GM12892 (cell line): ENCODE measurements at regions not wholly inside any gene's neighbourhood (a gene's known extent, or its start where the extent isn't known, plus 50 kb on each side); places are given as distances from the start of the nearest gene placed in this dataset.

Experiments
- POLR2A ChIP-seq: IDR thresholded peaks from 2 replicates; pipeline ENCODE4 v1.6.1; 2011; ENCODE audit warnings: low read depth, low read length, control low read depth
- POLR2AphosphoS5 ChIP-seq: IDR thresholded peaks from 2 replicates; pipeline ENCODE4 v1.6.1; 2011; ENCODE audit warnings: low read depth, low read length, control low read depth

DNA sequence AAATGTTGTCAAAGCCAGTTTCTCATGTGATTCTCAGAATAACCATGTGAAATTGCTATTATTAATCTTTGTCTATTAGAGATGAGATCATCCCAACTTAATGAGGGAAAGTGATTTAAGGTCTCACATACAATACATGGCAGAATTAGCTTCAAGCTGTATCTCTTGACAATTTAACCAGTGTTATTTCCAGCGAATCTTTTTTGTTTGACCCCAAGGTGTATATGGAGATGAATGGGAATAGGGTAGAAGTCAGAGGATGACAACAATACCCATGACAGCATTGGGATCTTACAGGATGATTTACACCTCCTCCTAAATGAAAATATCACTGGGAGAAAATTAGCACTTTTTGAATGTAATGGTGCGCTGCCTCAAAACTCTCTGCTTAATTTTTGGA, 290.8 kb upstream of the LUZP2 start:
- TF ChIP-seq POLR2A (no peak), POLR2AphosphoS5 (no peak)
